ENCODE measurements at regions not wholly inside any gene's neighbourhood (a gene's known extent, or its start where the extent isn't known, plus 50 kb on each side); places are given as distances from the start of the nearest gene placed in this dataset.

- Mint-ChIP-seq H3K27me3 (no peaks in the 10 kb centered on the region), H3K9me3 (no peaks in the 10 kb centered on the region), H3K36me3 (no peaks in the 10 kb centered on the region), H3K4me1 (ENCODE audit: unreplicated experiment) (peaks cover 1% of the 10 kb centered on the region), H3K27ac (no peak overlapping the region), H3K4me3 (no peak overlapping the region)
- DNase-seq (ENCODE audit: extremely low spot score, unreplicated experiment), result no peak
- no peak for TF ChIP-seq CTCF (conservative IDR thresholded peaks at IDR 0.05)
Observed at GRCh38 chr9:3035579-3036332, 191.9 kb upstream of the PUM3 start.

- H3K4me3 Mint-ChIP-seq, result no peak overlapping the region
Observed at GRCh38 chr9:3032898-3033297, 189.0 kb upstream of the PUM3 start.

GRCh38 chr9:3028535-3028934, 184.6 kb upstream of the PUM3 start:
- H3K27me3 Mint-ChIP-seq, result no peaks in the 10 kb centered on the region
- H3K36me3 Mint-ChIP-seq, result no peaks in the 10 kb centered on the region
- H3K9me3 Mint-ChIP-seq, result no peaks in the 10 kb centered on the region
- no peak for TF ChIP-seq CTCF (conservative IDR thresholded peaks at IDR 0.05)
- no peak for DNase-seq (ENCODE audit: extremely low spot score, unreplicated experiment)
- peak overlapping the region; percentile 7 for H3K4me3 Mint-ChIP-seq
- H3K27ac Mint-ChIP-seq, result peak overlapping the region; percentile 8
- H3K4me1 Mint-ChIP-seq (ENCODE audit: unreplicated experiment), result peaks cover 24% of the 10 kb centered on the region

More at GRCh38 chr9:3032898-3033297, 189.0 kb upstream of the PUM3 start:
- TF ChIP-seq CTCF (conservative IDR thresholded peaks at IDR 0.05), result no peak
- Mint-ChIP-seq H3K9me3 (no peaks in the 10 kb centered on the region), H3K27ac (no peak overlapping the region), H3K36me3 (no peaks in the 10 kb centered on the region), H3K4me1 (ENCODE audit: unreplicated experiment) (peaks cover 17% of the 10 kb centered on the region), H3K27me3 (no peaks in the 10 kb centered on the region)
- no peak for DNase-seq (ENCODE audit: extremely low spot score, unreplicated experiment)

GRCh38 chr9:3027210-3027609, 183.3 kb upstream of the PUM3 start:
- H3K27ac Mint-ChIP-seq, result no peak overlapping the region
- no peak for TF ChIP-seq CTCF (conservative IDR thresholded peaks at IDR 0.05)
- no peak for DNase-seq (ENCODE audit: extremely low spot score, unreplicated experiment)
- no peak overlapping the region for H3K4me3 Mint-ChIP-seq
- no peaks in the 10 kb centered on the region for H3K9me3 Mint-ChIP-seq
- no peaks in the 10 kb centered on the region for H3K27me3 Mint-ChIP-seq
- no peaks in the 10 kb centered on the region for H3K36me3 Mint-ChIP-seq
- H3K4me1 Mint-ChIP-seq (ENCODE audit: unreplicated experiment), result peaks cover 24% of the 10 kb centered on the region

GRCh38 chr9:3023449-3023848, 179.6 kb upstream of the PUM3 start:
- no peaks in the 10 kb centered on the region for H3K9me3 Mint-ChIP-seq
- no peak for DNase-seq (ENCODE audit: extremely low spot score, unreplicated experiment)
- peaks cover 20% of the 10 kb centered on the region for H3K4me1 Mint-ChIP-seq (ENCODE audit: unreplicated experiment)
- H3K4me3 Mint-ChIP-seq, result no peak overlapping the region
- no peak overlapping the region for H3K27ac Mint-ChIP-seq
- TF ChIP-seq CTCF (conservative IDR thresholded peaks at IDR 0.05), result no peak
- H3K36me3 Mint-ChIP-seq, result peaks cover 4% of the 10 kb centered on the region
- H3K27me3 Mint-ChIP-seq, result no peaks in the 10 kb centered on the region
